H4 (cell line): ENCODE measurements at regions not wholly inside any gene's neighbourhood (a gene's known extent, or its start where the extent isn't known, plus 50 kb on each side); places are given as distances from the start of the nearest gene placed in this dataset.
A peak's percentile ranks its signal among the peaks of the same experiment; 100 is the strongest.

Source experiments
- DNase-seq: peaks from one replicate; pipeline ENCODE4 v3.0.0-alpha.2; 2015; ENCODE audit warnings: low spot score

GRCh38 chr6:44606504-44606903 lies 219.0 kb downstream of the CDC5L start:
- no peak for DNase-seq

- DNase-seq: no peak
Observed at GRCh38 chr6:44606976-44607375, 219.5 kb downstream of the CDC5L start.

GRCh38 chr6:44608175-44608574 lies 220.7 kb downstream of the CDC5L start:
- no peak for DNase-seq

- no peak for DNase-seq
Observed at GRCh38 chr6:44609051-44609612, 221.6 kb downstream of the CDC5L start.

- no peak for DNase-seq
Observed at GRCh38 chr6:44614396-44614795, 226.9 kb downstream of the CDC5L start.

- no peak for DNase-seq
Observed at GRCh38 chr6:44615621-44616020, 228.1 kb downstream of the CDC5L start.

GRCh38 chr6:44617416-44617815 lies 229.9 kb downstream of the CDC5L start:
- DNase-seq: no peak

- DNase-seq: no peak
Observed at GRCh38 chr6:44618371-44618770, 230.9 kb downstream of the CDC5L start.

- no peak for DNase-seq
Observed at GRCh38 chr6:44620922-44621321, 233.4 kb downstream of the CDC5L start.

GRCh38 chr6:44621846-44622245 lies 234.3 kb downstream of the CDC5L start:
- DNase-seq: no peak

- no peak for DNase-seq
Observed at GRCh38 chr6:44622555-44622954, 235.0 kb downstream of the CDC5L start.

- no peak for DNase-seq
Observed at GRCh38 chr6:44622956-44623355, 235.4 kb downstream of the CDC5L start.

- no peak for DNase-seq
Observed at GRCh38 chr6:44624226-44624625, 236.7 kb downstream of the CDC5L start.

- no peak for DNase-seq
Observed at GRCh38 chr6:44624936-44625573, 237.5 kb downstream of the CDC5L start.

- no peak for DNase-seq
Observed at GRCh38 chr6:44625996-44626395, 238.5 kb downstream of the CDC5L start.

- DNase-seq: no peak
Observed at GRCh38 chr6:44626616-44627015, 239.1 kb downstream of the CDC5L start.

GRCh38 chr6:44627091-44627882 lies 239.8 kb downstream of the CDC5L start:
- no peak for DNase-seq

GRCh38 chr6:44627883-44628271 lies 240.4 kb downstream of the CDC5L start:
- no peak for DNase-seq

- DNase-seq: no peak
Observed at GRCh38 chr6:44628347-44628746, 240.8 kb downstream of the CDC5L start.

GRCh38 chr6:44629636-44630035 lies 242.1 kb downstream of the CDC5L start:
- no peak for DNase-seq

- peak; percentile 72 for DNase-seq
Observed at GRCh38 chr6:44630125-44631028, 242.9 kb downstream of the CDC5L start.

GRCh38 chr6:44631968-44632367 lies 244.5 kb downstream of the CDC5L start:
- DNase-seq: peak; percentile 42
